WTC11 (cell line): ENCODE measurements at regions not wholly inside any gene's neighbourhood (a gene's known extent, or its start where the extent isn't known, plus 50 kb on each side); places are given as distances from the start of the nearest gene placed in this dataset.

Experiments
- ATF1 ChIP-seq: sonication (generic); formaldehyde crosslinking; IDR thresholded peaks from 2 replicates; pipeline ENCODE4 v1.8.1; 2023; ENCODE audit warnings: mild to moderate bottlenecking, moderate library complexity, missing genetic modification reagents
- CREB1 ChIP-seq: sonication (generic); formaldehyde crosslinking; IDR thresholded peaks from 2 replicates; pipeline ENCODE4 v1.8.0; 2023; ENCODE audit warnings: mild to moderate bottlenecking, missing genetic modification reagents
- FOXP1 ChIP-seq: sonication (generic); formaldehyde crosslinking; IDR thresholded peaks from 2 replicates; pipeline ENCODE4 v1.8.0; 2022; ENCODE audit warnings: missing genetic modification reagents, mild to moderate bottlenecking, moderate library complexity, borderline replicate concordance
- ZBTB21 ChIP-seq: sonication (generic); formaldehyde crosslinking; IDR thresholded peaks from 2 replicates; pipeline ENCODE4 v1.8.1; 2023; ENCODE audit warnings: mild to moderate bottlenecking, missing genetic modification reagents, borderline replicate concordance
- ZNF671 ChIP-seq: fragments of 250-450 bp; sonication (Bioruptor Pico); IDR thresholded peaks from 2 replicates; pipeline ENCODE4 v1.8.0; 2021; ENCODE audit warnings: mild to moderate bottlenecking
- TF ChIP-seq, protein P1 (sequence below): fragments of 200-600 bp; IDR thresholded peaks from 2 replicates; pipeline ENCODE4 v1.8.0; 2022; ENCODE audit warnings: antibody characterized with exemption
- TF ChIP-seq, protein P2 (sequence below): sonication (generic); formaldehyde crosslinking; IDR thresholded peaks from 2 replicates; pipeline ENCODE4 v1.8.1; 2023; ENCODE audit warnings: mild to moderate bottlenecking, missing genetic modification reagents, borderline replicate concordance
- TF ChIP-seq, protein P3 (sequence below): sonication (generic); formaldehyde crosslinking; IDR thresholded peaks from 2 replicates; pipeline ENCODE4 v1.8.0; 2023; ENCODE audit warnings: missing genetic modification reagents

DNA sequence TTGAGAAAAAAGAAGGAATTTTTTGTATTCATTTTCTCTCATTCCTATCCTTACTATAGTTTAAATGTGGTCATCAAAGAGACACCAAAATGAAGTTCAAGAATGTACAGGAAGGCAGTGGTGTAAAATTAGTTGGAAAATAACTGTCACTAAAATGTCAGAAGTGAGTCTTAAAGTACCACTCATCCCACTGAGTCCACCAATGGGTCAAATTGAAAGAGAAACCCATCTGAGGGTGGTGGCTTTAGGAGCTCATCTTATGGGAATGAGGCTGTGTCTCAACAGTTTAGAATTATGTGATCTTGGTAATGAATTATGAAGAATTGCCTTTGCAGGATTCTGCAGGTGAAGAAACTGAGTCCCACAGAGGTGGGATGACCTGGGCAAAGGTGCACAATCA, 403.5 kb downstream of the FGF9 start:
- TF ChIP-seq, protein P1, sequence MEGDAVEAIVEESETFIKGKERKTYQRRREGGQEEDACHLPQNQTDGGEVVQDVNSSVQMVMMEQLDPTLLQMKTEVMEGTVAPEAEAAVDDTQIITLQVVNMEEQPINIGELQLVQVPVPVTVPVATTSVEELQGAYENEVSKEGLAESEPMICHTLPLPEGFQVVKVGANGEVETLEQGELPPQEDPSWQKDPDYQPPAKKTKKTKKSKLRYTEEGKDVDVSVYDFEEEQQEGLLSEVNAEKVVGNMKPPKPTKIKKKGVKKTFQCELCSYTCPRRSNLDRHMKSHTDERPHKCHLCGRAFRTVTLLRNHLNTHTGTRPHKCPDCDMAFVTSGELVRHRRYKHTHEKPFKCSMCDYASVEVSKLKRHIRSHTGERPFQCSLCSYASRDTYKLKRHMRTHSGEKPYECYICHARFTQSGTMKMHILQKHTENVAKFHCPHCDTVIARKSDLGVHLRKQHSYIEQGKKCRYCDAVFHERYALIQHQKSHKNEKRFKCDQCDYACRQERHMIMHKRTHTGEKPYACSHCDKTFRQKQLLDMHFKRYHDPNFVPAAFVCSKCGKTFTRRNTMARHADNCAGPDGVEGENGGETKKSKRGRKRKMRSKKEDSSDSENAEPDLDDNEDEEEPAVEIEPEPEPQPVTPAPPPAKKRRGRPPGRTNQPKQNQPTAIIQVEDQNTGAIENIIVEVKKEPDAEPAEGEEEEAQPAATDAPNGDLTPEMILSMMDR: no peak
- TF ChIP-seq, protein P2, sequence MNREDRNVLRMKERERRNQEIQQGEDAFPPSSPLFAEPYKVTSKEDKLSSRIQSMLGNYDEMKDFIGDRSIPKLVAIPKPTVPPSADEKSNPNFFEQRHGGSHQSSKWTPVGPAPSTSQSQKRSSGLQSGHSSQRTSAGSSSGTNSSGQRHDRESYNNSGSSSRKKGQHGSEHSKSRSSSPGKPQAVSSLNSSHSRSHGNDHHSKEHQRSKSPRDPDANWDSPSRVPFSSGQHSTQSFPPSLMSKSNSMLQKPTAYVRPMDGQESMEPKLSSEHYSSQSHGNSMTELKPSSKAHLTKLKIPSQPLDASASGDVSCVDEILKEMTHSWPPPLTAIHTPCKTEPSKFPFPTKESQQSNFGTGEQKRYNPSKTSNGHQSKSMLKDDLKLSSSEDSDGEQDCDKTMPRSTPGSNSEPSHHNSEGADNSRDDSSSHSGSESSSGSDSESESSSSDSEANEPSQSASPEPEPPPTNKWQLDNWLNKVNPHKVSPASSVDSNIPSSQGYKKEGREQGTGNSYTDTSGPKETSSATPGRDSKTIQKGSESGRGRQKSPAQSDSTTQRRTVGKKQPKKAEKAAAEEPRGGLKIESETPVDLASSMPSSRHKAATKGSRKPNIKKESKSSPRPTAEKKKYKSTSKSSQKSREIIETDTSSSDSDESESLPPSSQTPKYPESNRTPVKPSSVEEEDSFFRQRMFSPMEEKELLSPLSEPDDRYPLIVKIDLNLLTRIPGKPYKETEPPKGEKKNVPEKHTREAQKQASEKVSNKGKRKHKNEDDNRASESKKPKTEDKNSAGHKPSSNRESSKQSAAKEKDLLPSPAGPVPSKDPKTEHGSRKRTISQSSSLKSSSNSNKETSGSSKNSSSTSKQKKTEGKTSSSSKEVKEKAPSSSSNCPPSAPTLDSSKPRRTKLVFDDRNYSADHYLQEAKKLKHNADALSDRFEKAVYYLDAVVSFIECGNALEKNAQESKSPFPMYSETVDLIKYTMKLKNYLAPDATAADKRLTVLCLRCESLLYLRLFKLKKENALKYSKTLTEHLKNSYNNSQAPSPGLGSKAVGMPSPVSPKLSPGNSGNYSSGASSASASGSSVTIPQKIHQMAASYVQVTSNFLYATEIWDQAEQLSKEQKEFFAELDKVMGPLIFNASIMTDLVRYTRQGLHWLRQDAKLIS (CRISPR knock-in tag): no peak
- TF ChIP-seq ATF1 (CRISPR knock-in tag) (no peak), ZBTB21 (CRISPR knock-in tag) (no peak), FOXP1 (CRISPR knock-in tag) (no peak), CREB1 (CRISPR knock-in tag) (no peak), ZNF671 (CRISPR knock-in tag) (no peak)
- TF ChIP-seq, protein P3, sequence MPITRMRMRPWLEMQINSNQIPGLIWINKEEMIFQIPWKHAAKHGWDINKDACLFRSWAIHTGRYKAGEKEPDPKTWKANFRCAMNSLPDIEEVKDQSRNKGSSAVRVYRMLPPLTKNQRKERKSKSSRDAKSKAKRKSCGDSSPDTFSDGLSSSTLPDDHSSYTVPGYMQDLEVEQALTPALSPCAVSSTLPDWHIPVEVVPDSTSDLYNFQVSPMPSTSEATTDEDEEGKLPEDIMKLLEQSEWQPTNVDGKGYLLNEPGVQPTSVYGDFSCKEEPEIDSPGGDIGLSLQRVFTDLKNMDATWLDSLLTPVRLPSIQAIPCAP: no peak
